HCT116 (cell line): ENCODE measurements at regions not wholly inside any gene's neighbourhood (a gene's known extent, or its start where the extent isn't known, plus 50 kb on each side); places are given as distances from the start of the nearest gene placed in this dataset.

Source experiments
- ATF3 ChIP-seq: IDR thresholded peaks from 2 replicates; pipeline ENCODE4 v1.6.1; 2012
- CTCF ChIP-seq, 3 experiments: fragments of 200-600 bp in 1 of 3; sonication (generic) in 1 of 3; IDR thresholded peaks in 2 of 3; conservative IDR thresholded peaks in 1 of 3; 2 replicates each; pipeline ENCODE4 v1.5.1; 2012 to 2017; ENCODE audit warnings: low read depth in 2 of 3, low read length in 2 of 3, antibody characterized with exemption in 1 of 3, borderline replicate concordance in 1 of 3, control low read depth in 1 of 3, mild to moderate bottlenecking in 1 of 3, mixed read lengths in 1 of 3, mixed run types in 1 of 3, moderate library complexity in 1 of 3; ENCODE audit not compliant: insufficient read depth in 1 of 3
- EZH2 ChIP-seq: fragments of 200-600 bp; sonication (generic); IDR thresholded peaks from 2 replicates; pipeline ENCODE4 v1.6.1; 2017; ENCODE audit warnings: antibody characterized with exemption, mixed run types
- EZH2phosphoT487 ChIP-seq: fragments of 200-600 bp; IDR thresholded peaks from 2 replicates; pipeline ENCODE4 v1.6.1; 2018; ENCODE audit warnings: antibody characterized with exemption, borderline replicate concordance
- POLR2A ChIP-seq: IDR thresholded peaks from 2 replicates; pipeline ENCODE4 v1.7.0; 2011; ENCODE audit warnings: borderline replicate concordance; ENCODE audit not compliant: insufficient read depth, insufficient read length; ENCODE audit errors: extremely low read depth
- POLR2AphosphoS5 ChIP-seq: IDR thresholded peaks from 2 replicates; pipeline ENCODE4 v1.6.1; 2011; ENCODE audit warnings: mild to moderate bottlenecking, low read depth, low read length, moderate library complexity
- REST ChIP-seq: IDR thresholded peaks from 2 replicates; pipeline ENCODE4 v1.6.1; 2012; ENCODE audit warnings: low read depth
- SIN3A ChIP-seq: IDR thresholded peaks from 2 replicates; pipeline ENCODE4 v1.6.1; 2012; ENCODE audit warnings: low read depth
- SP1 ChIP-seq: IDR thresholded peaks from 2 replicates; pipeline ENCODE4 v1.6.1; 2012; ENCODE audit warnings: low read depth

- TF ChIP-seq POLR2AphosphoS5: no peak
- no peak for TF ChIP-seq CTCF (IDR thresholded peaks at IDR 0.05 in 2 of 3, conservative IDR thresholded peaks at IDR 0.05 in 1 of 3; ENCODE audit: borderline replicate concordance in 1 of 3, insufficient read depth in 1 of 3, low read depth in 2 of 3, low read length in 2 of 3)
- TF ChIP-seq POLR2A: no peak
- TF ChIP-seq EZH2: no peak
- TF ChIP-seq REST: no peak
- TF ChIP-seq SIN3A: no peak
- TF ChIP-seq EZH2phosphoT487: no peak
- TF ChIP-seq SP1: no peak
- TF ChIP-seq ATF3: no peak
Measured at GRCh38 chr2:128415779-128416061, 97.1 kb upstream of the HS6ST1 start.
